GM12865 (cell line): ENCODE measurements at regions not wholly inside any gene's neighbourhood (a gene's known extent, or its start where the extent isn't known, plus 50 kb on each side); places are given as distances from the start of the nearest gene placed in this dataset.

Experiments used
- DNase-seq: peaks from one replicate; pipeline ENCODE4 v3.0.0; 2010; ENCODE audit warnings: low read depth
- H3K4me3 ChIP-seq: 2 replicates; pipeline ENCODE4 v1.5.1; 2011; ENCODE audit warnings: mild to moderate bottlenecking, low read depth, low read length, control low read depth
- CTCF ChIP-seq: IDR thresholded peaks from 2 replicates; pipeline ENCODE4 v1.5.1; 2011; ENCODE audit warnings: low read length, control low read depth, low read depth, inconsistent platforms; ENCODE audit not compliant: insufficient read depth; ENCODE audit errors: missing control alignments

- no peak overlapping the region for H3K4me3 ChIP-seq
- TF ChIP-seq CTCF, result no peak
- DNase-seq, result no peak
Observed at GRCh38 chr4:78703079-78703478, 73.1 kb upstream of the BMP2K start.

- TF ChIP-seq CTCF, result no peak
- no peak for DNase-seq
- H3K4me3 ChIP-seq, result no peak overlapping the region
Observed at GRCh38 chr4:78704317-78704716, 71.8 kb upstream of the BMP2K start.

GRCh38 chr4:78704981-78705683 lies 71.0 kb upstream of the BMP2K start:
- no peak overlapping the region for H3K4me3 ChIP-seq
- TF ChIP-seq CTCF, result no peak
- DNase-seq, result no peak

GRCh38 chr4:78706302-78706701 lies 69.8 kb upstream of the BMP2K start:
- H3K4me3 ChIP-seq, result no peak overlapping the region
- TF ChIP-seq CTCF, result no peak
- DNase-seq, result no peak

- no peak for TF ChIP-seq CTCF
- no peak for DNase-seq
- H3K4me3 ChIP-seq, result no peak overlapping the region
Observed at GRCh38 chr4:78707268-78707667, 68.9 kb upstream of the BMP2K start.

- TF ChIP-seq CTCF, result no peak
- H3K4me3 ChIP-seq, result no peak overlapping the region
- DNase-seq, result no peak
Observed at GRCh38 chr4:78707793-78708192, 68.4 kb upstream of the BMP2K start.

GRCh38 chr4:78710536-78710935 lies 65.6 kb upstream of the BMP2K start:
- DNase-seq, result no peak
- no peak overlapping the region for H3K4me3 ChIP-seq
- TF ChIP-seq CTCF, result no peak
